Activated CD4-positive, alpha-beta T cell treated with anti-CD3 and anti-CD28 coated beads, Interleukin-2, Interleukin-4, amounts not matched to agents 100 ng/mL and 50 ng/mL, durations not matched to agents 16 hours and 8 hours (primary cell): ENCODE measurements at regions not wholly inside any gene's neighbourhood (a gene's known extent, or its start where the extent isn't known, plus 50 kb on each side); places are given as distances from the start of the nearest gene placed in this dataset.
"Not testable (repeated sequence)": the region's sequence is repeated elsewhere in the genome, so short reads cannot be mapped to it uniquely, and the experiment has no call there.

Source experiments
- DNase-seq: peaks from one replicate; pipeline ENCODE4 v3.0.0-alpha.2; 2020; ENCODE audit warnings: low spot score

DNA sequence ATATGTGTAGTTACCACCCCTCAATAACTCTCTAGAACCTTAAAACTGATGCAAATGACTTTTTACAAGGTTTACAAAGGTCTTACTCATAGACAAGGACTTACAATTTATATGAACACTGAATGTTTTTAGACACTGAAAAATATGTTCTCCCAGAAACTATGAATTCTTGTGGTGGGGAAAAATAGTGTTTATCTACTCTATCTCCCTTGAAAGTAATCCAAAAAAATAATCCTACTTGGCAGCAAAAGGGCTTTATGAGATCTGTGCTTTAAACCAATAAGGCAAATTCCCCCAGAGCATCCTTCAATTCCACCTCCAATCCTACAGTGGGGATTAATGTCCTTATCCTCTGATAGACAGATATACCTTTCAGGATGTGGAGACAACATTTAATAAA, 1984.1 kb upstream of the RAG2 start:
- DNase-seq, result no peak

DNA sequence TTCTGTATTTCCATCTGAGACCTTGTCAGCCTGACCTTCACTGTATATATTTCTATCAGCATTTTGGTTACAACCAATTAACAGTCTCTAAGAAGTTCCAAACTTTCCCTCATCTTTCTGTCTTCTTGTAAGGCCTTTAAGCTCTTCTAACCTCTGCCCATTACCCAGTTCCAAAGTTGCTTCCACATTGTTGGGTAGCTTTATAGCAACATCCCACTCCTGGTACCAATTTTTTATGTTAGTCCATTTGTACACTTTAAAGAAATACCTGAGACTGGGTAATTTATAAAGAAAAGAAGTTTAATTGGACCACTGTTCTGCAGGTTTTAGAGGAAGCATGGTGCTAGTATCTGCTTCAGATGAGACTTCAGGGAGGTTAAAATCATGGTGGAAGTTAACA, 1979.7 kb upstream of the RAG2 start:
- DNase-seq, result no peak

DNA sequence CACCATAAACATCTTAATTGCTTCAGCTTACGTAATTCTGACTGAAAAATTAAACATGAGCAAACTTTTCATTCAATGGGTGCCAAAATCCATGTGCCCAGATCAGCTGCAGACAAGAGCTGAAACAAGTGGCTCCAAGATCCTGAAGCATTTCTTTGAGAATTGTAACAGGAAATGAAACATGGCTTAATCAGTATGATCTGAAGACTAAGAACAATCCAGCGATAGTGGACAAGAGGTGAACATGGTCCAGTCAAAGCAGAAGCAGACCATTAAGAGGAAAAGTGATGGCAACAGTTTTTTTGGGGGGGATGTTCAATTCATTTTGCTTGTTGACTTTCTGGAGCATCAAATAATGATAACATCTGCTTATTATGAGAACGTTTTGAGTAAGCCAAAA, 1964.5 kb upstream of the RAG2 start:
- no peak for DNase-seq

DNA sequence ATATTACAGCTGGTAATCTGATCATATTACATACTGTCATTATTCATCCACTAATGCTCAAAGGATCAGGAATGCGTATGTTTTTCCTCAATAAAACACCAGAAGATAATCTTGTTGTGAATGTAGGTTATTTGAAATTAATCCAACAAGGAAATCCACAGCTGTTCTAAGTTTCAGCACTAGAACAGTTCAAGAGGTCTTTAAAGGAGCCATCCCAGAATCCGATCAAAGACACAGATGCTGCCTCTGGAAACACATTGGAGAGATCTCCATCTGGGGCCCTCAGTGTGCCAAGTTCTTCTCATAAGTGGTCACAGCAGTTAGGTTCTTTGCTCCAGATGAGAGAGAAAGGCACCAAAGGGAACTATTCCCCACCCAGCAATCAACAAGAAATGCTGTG, 1955.1 kb upstream of the RAG2 start:
- DNase-seq, result no peak

DNA sequence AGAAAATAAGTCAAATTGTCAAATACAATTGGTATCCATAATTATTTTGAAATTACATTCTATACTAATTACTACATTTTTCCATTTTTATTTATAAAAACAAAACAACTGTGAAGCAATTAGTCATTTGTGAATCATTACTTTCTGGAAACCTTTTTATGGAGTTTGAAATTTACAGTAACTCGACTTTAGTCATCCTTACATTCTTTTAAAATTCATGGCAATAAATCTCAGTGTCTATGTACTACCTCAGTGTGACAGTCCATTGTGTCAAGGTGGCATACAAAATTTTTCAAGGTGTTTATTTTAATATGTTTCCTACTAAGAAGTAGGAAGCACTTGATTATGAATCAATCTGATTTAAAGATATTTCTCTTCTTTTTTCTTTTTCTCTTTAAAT, 1949.4 kb upstream of the RAG2 start:
- no peak for DNase-seq

DNA sequence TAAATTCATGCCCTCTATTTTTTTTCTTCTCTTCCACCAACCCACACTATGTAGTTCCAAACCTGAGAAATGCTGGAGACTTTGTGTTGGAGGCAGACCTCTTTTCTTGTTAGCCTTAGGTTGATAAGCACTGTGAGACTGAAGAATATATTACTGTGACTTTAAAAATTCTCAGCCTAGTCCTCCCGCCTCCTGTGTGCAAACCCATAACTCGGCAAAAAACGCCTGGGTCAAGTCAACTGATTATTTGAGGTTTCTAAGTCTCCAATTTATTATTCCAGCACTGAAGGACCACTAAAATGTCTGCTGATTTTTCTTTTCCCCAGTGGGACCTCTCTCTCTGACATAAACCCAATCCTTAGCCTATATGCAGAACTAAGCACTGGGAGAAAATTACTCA, 1946.0 kb upstream of the RAG2 start:
- no peak for DNase-seq

DNA sequence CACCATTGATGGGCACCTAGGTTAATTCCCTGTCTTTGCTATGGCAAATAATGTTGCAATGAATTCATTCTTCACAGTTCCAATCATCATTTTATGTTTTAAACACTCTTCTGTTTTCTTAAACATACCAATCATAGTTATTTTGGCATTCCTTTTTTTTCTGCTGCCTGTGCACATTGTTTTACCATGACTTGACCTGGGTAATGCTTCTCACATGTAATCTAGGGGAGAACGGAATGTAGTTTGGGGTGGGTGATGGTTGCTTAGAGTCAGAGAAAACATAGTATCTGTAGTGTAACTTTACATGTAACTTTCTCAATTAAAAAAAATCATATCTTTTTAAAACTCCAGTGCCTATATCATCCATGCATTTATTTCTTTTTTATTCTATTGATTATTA, 1945.3 kb upstream of the RAG2 start:
- no peak for DNase-seq

DNA sequence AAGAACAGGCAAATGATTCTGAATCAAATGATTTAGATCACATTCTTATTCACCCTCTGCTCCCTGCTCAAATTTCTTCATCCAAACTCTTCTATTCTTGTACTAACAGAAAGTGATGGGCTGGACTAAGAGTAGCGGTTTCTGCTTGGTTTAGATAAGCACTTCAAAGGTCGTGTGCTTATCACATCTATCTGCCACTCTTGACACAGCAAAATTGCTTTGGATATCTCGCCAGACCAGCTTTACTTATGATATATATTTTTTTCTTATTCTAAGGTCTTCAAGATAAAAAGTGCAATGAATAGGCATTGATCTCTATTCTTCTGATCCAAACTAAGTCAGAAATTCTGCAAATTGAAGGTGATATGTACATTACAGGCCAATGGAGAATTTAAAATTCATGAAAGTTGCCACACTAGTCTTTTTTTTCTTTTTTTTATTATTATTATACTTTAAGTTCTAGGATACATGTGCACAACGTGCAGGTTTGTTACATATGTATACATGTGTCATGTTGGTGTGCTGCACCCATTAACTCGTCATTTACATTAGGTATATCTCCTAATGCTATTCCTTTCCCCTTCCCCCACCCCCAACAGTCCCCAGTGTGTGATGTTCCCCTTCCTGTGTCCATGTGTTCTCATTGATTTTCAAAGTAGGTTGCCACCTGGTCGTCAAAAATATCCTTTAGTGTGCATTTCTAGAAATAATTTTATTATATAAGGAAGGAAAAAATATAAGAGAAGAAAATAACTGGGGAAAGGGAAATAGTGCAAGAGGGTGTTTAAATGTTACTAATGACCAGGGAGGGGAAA, 1941.0 kb upstream of the RAG2 start:
- DNase-seq, result no peak

DNA sequence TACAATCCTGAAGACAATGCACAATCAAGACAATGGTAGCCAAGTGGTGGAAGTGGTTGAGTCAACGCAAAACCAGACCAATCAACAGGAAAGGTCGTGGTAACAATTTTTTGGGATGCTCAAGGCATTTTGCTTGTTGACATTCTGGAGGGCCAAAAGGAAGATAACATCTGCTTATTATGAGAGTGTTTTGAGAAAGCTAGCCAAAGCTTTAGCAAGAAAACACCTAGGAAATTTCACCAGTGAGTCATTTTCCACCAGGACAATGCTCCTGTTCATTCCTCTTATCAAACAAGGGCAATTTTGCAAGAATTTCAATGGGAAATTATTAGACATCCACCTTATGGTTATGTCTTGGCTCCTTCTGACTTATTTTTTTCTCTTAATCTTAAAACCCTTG, 1932.2 kb upstream of the RAG2 start:
- no peak for DNase-seq

DNA sequence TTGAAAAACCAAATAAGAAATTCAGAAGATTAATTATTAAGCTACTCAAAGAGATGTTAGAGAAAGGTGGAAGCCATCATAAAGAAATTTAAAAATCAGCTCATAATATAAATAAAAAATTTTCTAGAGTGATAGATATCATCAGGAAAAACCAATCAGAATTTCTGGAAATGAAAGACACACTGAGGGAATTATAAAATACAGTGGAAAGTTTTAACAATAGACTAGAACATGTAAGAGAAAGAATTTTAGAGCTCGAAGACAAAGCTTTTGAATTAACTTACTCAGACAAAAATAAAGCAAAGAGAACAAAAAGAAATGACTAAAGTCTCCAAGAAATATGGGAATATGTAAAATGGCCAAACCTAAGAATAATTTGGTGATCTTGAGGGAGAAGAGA, 1926.9 kb upstream of the RAG2 start:
- DNase-seq, result no peak

DNA sequence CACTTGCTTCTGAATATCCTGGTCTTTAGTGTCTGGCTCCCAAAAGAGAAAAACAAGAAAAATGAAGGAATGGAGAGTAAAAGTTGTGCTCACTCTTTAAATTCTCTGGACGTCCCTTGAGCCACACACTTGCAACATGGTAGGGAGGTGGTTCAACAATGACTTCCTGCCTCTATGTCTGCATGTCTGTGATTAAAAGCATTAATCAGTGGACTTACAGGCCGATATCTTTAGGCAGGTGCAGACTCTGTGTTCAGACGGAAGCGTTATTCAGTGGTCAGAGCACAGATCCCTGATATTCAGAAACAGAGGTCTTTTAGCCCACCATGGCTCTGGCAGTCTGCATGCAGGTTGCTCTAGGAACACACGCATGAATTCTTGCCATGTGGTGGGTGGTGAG, 1920.0 kb upstream of the RAG2 start:
- DNase-seq, result no peak

DNA sequence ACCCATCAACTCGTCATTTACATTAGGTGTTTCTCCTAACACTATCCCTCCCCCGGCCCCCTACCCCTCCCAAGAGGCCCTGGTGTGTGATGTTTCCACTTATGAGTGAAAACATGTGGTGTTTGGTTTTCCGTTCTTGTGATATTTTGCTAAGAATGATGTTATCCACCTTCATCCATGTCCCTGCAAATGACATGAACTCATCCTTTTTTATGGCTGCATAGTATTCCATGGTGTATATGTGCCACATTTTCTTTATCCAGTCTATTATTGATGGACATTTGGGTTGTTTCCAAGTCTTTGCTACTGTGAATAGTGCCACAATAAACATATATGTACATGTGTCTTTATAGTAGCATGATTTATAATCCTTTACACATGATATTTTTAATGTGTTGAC, 1914.8 kb upstream of the RAG2 start:
- not testable (repeated sequence) for DNase-seq

DNA sequence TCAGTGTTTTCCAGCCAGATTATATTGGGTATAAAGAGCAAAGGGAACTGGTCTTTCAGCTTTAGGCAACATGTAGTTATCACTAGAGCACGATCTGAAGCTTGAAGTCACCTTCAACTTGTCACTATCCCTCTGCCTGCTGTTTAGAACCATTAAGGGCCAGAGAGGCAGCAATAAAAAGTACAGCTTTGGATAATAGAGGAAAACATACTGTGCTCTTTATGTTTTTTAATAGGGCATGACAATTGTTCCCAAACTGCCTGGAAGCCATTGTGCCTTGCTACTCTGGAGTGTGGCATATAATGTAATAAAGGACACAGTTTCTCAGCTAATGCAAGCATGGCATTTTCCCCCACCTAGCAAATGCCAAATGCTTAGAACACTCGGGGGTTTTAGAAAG, 1912.0 kb upstream of the RAG2 start:
- no peak for DNase-seq

DNA sequence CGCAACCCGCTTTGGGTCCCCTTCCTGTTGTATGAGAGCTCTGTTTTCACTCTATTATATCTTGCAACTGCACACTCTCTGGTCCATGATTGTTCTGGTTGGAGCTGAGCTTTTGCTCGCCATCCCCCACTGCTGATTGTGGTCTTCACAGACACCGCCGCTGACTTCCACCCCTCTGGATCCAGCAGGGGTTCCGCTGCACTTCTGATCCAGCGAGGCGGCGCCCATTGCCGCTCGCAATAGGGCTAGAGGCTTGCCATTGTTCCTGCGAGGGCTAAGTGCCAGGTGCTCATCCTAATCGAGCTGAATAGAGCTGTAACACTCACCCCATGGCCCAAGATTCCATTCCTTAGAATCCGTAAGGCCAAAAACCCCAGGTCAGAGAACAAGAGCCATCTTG, 1905.8 kb upstream of the RAG2 start:
- DNase-seq, result no peak

DNA sequence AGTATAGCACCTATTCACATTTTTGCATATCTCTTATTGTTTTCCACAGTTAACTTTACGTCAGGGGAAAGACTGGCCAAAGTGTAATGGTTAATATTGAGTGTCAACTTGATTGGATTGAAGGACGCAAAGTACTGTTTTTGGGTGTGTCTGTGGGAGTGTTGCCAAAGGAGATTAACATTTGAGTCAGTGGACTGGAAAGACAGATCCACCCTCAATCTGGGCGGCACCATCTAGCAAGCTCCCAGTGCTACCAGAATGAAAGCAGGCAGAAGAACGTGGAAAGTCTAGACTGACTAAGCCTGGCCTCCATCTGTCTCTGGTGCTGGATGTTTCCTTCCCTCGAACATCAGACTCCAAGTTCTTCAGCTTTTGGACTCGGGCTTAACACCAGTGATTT, 1900.7 kb upstream of the RAG2 start:
- DNase-seq, result no peak

DNA sequence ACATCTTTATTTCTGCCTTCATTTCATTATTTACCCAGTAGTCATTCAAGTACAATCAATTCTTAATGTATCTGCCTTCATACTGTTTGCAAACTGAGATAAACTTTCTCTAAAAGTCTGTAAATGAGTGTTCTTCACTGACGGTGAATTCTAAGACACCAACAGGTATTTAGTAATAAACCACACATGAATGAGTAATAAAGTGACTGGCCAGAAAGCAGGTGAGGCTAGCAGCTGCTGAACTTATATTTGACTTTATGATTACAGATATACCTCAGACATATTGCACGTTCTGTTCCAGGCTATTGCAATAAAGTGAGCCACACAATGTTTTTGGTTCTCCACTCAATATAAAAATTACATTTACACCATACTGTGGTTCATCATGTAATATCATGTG, 1894.0 kb upstream of the RAG2 start:
- no peak for DNase-seq

DNA sequence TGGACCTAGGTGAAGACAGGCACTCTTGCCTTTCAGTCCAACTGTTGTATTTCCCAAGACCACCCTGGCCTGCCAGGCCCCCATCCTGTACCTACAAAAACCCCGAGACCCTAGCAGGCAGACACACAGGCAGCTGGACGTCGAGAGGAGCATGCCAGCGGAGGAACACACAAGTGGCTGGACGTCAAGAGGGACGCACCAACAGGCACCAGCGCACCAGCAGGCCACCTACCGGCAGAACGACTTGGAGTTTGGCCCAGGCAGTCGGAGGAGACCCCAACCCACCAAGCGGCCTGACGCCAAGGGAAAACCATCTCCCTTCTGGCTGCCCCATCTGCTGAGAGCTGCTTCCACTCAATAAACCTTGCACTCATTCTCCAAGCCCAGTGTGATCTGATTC, 1883.4 kb upstream of the RAG2 start:
- DNase-seq, result no peak

DNA sequence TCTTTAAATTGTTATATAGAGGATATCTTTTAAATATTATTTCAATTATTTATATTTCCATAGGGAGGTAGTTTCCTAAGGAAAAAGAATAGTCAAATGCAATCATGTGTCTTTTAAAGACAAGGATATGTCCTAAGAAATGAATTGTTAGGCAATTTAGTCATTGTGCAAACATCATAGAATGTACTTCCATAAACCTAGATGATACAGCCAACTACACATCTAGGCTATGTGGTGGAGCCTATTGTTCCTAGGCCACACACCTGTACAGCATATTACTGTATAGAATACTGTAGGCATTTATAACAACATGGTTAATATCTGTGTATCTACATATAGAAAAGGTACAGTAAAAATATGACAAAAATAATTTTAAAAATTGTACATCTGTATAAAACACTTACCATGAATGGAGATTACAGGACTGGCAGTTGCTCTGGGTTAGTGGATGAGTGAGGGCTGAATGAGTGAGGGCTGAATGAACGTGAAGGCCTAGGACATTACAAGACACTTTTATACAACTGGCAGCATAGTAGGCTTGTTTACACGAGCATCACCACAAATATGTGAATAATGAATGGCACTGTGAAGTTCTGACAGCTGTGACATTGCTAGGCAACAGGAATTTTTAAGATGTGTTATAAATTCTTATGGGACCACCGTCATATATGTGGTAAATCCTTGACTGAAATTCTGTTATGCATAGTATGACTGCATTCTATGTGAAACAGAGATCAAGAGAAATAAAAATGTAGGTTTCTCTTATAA, 1879.0 kb upstream of the RAG2 start:
- no peak for DNase-seq

DNA sequence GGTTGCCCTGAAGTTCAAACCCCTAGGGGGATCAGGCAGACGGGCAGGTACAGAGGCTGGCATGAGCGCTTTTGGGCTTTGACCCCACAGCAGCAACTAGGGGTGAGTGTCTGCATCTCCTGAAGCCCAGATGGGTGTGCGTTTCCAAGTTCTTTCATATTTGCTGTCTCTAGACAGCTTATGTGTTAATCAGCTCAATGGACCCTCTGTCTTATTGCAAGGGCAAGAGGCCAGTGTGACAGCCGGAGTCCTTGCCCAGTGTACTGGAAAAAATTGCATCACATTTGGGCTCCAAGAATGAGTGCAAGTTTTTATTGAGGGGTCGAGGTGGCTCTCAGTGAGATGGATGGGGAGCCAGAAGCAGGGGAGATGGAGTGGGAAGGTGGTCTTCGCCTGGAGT, 1863.7 kb upstream of the RAG2 start:
- no peak for DNase-seq

DNA sequence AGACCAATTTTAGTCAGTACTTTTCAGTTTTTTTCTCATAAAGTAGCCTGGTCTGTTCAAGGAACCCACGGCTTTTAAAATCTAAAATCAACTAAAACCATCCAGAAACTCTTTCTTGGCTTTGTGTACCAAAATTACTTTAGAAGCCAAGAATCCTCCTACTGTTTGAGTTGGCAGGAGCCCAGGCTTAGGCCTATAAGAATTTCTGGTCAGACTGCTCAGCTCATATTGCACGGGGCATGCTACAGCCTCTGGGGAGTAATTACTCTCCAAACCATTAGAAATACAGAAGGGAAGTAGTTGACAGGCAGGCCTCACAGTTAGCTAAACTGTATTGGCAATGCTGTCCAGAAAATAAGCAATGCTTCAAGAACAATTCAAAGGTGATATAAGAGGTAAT, 1862.9 kb upstream of the RAG2 start:
- DNase-seq, result no peak

DNA sequence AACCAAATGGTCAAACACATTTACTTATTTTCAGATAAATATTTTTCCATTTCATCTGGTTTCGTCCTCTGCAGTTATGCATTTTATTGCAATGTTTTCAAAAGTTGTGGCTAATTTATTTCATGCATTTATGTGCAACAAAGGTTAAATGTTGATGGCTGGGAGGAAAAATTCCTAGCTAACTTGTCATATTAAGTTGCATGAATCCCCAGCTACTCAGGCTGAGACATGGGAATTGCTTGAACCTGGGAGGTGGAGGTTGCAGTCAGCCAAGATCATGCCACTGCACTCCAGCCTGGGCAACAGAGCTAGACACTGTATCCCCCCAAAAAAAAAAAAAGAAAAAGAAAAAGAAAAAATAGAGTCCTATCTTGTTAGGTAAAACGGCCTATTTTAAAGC, 1862.4 kb upstream of the RAG2 start:
- no peak for DNase-seq

DNA sequence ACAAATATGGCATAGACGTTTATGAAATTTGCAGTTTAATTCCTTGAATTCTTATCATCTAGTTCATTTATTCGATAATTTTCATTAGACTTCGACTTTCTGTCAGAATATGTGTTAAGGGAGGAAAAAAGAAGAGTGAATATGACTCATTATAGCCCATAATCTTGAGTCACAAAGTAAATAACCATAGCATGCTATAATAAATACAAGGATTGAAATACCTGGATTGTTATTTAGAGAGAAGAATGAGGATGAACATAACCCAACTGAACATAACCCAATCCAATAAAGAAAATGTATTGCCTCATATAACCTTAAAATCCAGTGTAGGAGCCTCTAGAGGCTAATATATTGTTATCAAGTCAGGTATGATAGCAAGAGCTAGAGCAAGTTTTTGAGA, 1858.3 kb upstream of the RAG2 start:
- DNase-seq, result no peak

DNA sequence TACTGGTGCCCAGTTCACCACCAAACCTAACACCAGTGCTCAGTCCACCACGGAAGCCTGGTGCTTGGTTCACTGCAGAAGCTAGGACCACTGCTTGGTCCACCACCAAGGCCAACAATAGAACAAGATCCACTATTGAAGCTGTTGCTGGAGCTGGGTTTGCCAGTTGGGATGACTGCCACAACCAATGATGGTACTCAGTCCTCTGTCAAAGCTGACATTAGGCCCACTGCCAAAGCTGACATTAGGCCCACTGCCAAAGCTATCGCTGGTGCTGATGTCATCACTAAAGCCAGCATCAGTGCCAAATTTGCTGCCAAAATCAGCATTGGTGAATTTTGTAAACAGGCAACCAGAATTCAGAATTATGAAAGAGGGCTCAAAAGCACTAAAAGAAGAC, 1850.2 kb upstream of the RAG2 start:
- DNase-seq, result no peak

DNA sequence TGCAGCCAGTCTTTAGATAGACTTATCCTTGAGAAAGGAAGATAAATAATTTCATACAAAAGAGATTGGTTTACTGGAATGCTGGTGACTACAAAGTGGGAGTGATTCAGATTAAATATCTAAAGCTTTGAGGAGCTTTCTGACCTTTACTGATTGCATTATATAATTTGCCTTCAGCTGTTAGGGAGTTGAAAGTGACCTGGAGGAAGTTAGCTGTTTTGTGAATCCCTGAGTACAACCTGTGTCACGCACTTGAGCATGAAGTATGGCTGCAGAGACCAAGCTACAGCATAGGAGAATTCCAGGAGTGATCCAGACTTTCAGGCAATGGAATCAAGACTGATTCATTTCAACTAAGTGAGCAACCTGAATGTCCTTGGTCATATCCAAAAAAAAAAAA, 1848.3 kb upstream of the RAG2 start:
- no peak for DNase-seq
